ENCODE measurements at regions not wholly inside any gene's neighbourhood (a gene's known extent, or its start where the extent isn't known, plus 50 kb on each side); places are given as distances from the start of the nearest gene placed in this dataset.

DNA sequence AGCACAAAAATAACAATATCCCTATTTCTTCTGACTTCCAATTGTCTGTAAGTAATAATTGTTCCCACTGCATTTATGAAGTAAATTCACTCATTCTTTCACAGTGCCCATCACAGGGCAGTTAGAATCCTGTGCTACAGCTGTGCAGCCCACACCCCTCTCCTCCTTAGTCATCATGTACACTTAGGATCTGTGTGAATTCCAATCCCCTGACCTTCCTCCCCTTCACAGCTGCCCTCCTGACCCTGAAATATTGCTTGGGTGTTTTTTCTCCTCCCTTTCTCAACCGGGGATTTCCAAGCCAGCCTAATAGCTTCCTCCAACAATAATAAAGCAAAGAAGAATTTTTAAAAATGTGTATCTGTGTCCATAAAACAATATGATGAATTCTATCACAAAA is 91.5 kb upstream of the BEND6 start:
- TF ChIP-seq, protein P1, sequence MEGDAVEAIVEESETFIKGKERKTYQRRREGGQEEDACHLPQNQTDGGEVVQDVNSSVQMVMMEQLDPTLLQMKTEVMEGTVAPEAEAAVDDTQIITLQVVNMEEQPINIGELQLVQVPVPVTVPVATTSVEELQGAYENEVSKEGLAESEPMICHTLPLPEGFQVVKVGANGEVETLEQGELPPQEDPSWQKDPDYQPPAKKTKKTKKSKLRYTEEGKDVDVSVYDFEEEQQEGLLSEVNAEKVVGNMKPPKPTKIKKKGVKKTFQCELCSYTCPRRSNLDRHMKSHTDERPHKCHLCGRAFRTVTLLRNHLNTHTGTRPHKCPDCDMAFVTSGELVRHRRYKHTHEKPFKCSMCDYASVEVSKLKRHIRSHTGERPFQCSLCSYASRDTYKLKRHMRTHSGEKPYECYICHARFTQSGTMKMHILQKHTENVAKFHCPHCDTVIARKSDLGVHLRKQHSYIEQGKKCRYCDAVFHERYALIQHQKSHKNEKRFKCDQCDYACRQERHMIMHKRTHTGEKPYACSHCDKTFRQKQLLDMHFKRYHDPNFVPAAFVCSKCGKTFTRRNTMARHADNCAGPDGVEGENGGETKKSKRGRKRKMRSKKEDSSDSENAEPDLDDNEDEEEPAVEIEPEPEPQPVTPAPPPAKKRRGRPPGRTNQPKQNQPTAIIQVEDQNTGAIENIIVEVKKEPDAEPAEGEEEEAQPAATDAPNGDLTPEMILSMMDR (conservative IDR thresholded peaks at IDR 0.05): no peak
- H3K27ac ChIP-seq: no peak overlapping the region

DNA sequence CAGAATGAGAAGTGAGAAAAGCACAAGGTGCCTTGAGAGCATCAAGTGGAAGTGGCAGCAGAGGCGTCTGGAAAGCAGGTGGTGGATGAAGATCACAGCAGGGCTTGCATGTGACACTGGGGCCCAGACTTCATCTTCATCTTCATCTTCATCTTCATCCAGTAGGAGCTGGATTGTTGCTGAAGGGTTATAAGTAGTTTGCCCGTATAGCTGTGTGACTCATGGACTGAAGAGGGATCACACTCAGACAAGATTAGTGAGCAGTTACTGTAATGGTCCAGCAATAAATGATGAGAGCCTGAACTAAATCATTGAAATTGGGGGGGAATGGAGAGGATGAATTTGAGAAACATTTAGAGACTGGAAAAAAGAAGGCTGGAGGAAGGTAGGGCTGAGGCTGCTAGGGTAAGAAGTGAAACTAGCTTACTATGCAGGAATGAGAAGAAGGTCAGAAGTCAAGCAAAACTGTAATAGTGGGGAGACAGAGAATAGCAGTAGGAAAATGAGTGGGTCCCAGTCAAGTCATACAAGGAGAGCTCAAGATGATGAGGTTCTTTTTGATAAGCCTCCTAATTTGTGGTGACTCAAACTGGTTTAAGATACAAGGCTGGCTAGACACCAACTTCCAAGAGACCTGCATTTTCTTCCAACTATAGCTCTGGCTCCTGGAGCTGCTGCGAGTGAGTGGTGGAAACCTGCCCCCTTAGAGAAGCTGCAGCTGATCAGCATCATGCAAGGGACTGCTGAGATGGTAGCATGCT is 92.3 kb upstream of the BEND6 start:
- no peak overlapping the region for H3K27ac ChIP-seq
- TF ChIP-seq, protein P1 (conservative IDR thresholded peaks at IDR 0.05): no peak

DNA sequence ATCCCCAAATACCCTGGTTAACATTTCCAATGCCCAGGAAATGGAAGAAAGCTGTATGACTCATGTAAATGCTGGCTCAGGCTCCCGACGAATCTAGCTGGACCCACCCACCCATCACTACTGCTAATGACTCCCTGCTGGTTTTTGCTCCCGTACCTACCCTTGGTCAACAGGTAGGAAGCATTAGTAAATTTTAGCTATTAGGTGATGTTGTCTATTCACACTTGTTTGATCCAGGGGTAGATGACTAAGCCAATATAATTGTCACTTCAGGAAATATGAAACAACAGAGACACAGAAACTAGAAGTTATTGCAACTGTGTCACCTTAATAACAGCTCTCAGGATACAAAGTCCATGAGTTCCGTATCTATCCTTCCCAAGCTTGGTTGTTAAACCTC is 94.4 kb upstream of the BEND6 start:
- no peak overlapping the region for H3K27ac ChIP-seq
- TF ChIP-seq, protein P1 (conservative IDR thresholded peaks at IDR 0.05): no peak

DNA sequence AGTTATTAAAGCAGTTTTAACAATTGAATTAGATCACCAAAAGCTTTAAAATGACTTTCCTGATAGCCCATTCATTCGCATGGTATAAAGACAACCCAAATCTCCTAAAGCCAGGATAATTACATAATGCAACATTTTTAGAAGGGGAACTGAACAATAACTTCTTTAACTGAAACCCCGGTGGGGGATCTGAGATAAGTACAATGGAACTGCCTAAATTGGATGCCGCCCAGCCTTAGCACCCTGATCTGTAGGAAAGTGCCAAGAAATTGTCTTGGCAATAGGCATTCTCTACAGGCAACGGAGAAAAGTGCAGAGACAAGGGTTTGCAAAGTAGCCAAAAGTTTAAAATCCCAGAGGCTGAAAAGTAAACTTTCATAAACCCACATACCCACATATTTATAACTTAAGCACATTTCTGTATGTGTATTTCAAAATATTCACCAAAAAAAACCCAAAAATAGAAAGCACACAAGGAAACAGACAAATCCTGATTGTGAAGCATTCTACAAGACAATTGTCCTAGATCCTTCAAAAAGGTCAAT is 98.8 kb upstream of the BEND6 start:
- H3K27ac ChIP-seq: no peak overlapping the region
- TF ChIP-seq, protein P1 (conservative IDR thresholded peaks at IDR 0.05): no peak

DNA sequence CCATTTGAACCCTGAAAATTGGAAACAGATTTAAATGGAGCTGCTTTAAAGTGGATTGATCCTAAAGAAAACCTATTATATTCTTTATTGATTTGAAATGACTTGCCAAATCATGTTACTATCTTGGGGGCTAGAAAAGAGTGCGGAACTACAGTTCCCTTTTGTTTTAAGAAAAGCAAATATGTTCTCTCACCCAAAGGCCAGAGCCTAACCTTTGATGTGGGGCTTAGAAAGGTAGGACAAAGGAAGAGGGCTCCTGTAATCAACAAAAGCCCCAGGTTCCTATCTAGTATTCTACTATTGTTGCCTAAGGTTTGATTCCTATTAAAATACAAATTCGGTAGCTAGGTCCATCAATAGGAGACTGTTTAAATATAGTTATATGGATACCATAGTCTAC is 100.8 kb upstream of the BEND6 start:
- no peak overlapping the region for H3K27ac ChIP-seq
- TF ChIP-seq, protein P1 (conservative IDR thresholded peaks at IDR 0.05): no peak

DNA sequence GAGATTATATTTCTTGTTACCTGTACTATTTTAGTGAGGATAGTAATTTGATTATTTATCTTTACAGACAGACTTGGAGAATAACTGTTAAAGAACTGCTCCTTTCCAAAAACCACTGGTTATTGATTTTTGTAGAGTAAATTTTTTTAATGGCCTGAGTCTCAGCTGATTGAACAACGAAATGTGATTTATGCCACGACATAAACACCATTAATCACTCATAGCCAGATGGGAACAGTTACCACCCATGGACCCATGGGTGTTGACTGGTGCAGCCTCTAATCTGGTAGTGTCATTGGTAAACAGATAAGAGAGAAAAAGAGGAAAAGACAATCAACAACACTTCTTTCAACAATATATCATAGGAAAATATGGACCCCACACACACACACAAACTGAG is 101.4 kb upstream of the BEND6 start:
- H3K27ac ChIP-seq: no peak overlapping the region
- TF ChIP-seq, protein P1 (conservative IDR thresholded peaks at IDR 0.05): no peak

DNA sequence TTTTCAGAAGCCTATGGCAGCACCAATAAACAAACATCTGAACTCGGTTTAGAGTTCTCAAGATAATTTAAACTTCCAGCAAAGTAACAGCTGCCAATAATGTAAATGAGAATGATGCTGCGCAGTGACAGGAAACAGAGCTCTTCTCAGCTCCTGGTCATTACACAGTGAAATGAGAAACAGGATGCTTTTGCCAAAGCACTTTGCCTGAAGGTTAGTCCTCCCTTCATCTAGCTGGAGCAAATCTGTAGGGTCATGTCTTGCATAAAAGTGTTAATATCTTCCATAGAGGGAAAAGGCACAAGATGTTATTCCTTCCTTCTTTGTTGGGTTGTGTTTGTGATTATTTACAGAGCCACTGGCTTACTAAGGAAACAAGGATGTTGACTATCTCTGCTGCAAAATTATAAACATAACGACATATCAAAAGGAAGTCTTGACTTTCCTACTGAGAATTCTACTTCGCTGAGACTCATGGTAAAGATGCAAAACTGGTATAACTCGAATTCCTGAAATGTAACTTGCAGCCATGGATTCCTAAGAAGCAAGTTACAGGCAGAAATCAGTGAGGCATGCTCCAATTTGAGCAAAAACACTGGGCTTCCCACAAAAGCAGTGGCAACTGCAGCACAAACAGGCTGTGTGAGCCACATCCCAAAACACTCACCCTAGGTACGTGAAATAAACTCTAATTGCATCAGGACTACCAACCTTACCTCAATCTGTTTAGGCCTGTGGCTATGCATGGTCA is 102.5 kb upstream of the BEND6 start:
- TF ChIP-seq, protein P1 (conservative IDR thresholded peaks at IDR 0.05): no peak

More for the DNA sequence above, 102.5 kb upstream of the BEND6 start:
- peak overlapping the region; percentile 49 for H3K27ac ChIP-seq

All from VCaP (cell line).